ENCODE measurements at regions not wholly inside any gene's neighbourhood (a gene's known extent, or its start where the extent isn't known, plus 50 kb on each side); places are given as distances from the start of the nearest gene placed in this dataset.

DNA sequence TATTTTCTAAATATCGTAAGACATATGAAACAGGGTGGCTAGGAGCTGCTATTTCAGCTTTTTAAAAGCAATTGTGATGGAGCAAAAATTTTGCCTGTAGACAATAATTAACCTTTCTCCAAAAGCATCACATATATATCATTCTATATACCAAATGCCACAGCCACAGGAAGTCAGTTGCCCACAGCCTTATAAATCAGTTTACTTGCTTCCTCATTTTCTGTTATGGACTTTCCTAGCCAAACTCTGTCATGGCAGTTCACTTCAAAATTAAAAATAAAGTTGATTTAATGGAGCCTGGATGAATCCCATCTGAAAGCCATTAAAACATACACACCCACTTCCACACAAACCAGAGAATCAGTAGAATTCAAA is 93.4 kb upstream of the NHSL1 start:
- H3K36me3 ChIP-seq (ENCODE audit: control insufficient read depth in 4 of 4, insufficient read depth in 3 of 4, low read depth in 1 of 4, low read length in 3 of 4), result no peaks in the 10 kb centered on the region
- DNase-seq (ENCODE audit: low spot score), result no peak
- H3K4me1 ChIP-seq (ENCODE audit: control insufficient read depth in 4 of 4, insufficient read depth in 4 of 4, low read length in 3 of 4), result peaks cover 2 to 42% (median 27%) of the 10 kb centered on the region in 4 donors
- no peak overlapping the region for H3K4me3 ChIP-seq (ENCODE audit: low read depth in 1 of 3, low read length in 3 of 3)
- TF ChIP-seq, protein P1, sequence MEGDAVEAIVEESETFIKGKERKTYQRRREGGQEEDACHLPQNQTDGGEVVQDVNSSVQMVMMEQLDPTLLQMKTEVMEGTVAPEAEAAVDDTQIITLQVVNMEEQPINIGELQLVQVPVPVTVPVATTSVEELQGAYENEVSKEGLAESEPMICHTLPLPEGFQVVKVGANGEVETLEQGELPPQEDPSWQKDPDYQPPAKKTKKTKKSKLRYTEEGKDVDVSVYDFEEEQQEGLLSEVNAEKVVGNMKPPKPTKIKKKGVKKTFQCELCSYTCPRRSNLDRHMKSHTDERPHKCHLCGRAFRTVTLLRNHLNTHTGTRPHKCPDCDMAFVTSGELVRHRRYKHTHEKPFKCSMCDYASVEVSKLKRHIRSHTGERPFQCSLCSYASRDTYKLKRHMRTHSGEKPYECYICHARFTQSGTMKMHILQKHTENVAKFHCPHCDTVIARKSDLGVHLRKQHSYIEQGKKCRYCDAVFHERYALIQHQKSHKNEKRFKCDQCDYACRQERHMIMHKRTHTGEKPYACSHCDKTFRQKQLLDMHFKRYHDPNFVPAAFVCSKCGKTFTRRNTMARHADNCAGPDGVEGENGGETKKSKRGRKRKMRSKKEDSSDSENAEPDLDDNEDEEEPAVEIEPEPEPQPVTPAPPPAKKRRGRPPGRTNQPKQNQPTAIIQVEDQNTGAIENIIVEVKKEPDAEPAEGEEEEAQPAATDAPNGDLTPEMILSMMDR (IDR thresholded peaks at IDR 0.05; ENCODE audit: low read depth, low read length, missing input control), result no peak
- no peak for TF ChIP-seq REST (IDR thresholded peaks at IDR 0.05)
- no peaks in the 10 kb centered on the region for H3K9me3 ChIP-seq (ENCODE audit: control insufficient read depth in 4 of 4, low read length in 3 of 4)
- peak overlapping the region; percentile 63 to 79 for H3K27ac ChIP-seq (ENCODE audit: low read depth in 1 of 2, low read length in 2 of 2)
- H3K27me3 ChIP-seq (ENCODE audit: control insufficient read depth in 4 of 4, insufficient read depth in 4 of 4, low read length in 3 of 4), result no peaks in the 10 kb centered on the region
- WGBS, result 80% methylated on average over 1 of the region's 1 CpG
- H3K9ac ChIP-seq (ENCODE audit: low read depth in 1 of 2, low read length in 2 of 2), result no peak overlapping the region

GRCh38 chr6:138593124-138593877 is 94.0 kb upstream of the NHSL1 start:
- no peaks in the 10 kb centered on the region for H3K27me3 ChIP-seq (ENCODE audit: control insufficient read depth in 4 of 4, insufficient read depth in 4 of 4, low read length in 3 of 4)
- H3K9ac ChIP-seq (ENCODE audit: low read depth in 1 of 2, low read length in 2 of 2), result peak overlapping the region; percentile 24 to 63
- peak overlapping the region in 2 of 3 donors; percentile 2 to 6 for H3K4me3 ChIP-seq (ENCODE audit: low read depth in 1 of 3, low read length in 3 of 3)
- TF ChIP-seq NR2F2 (IDR thresholded peaks at IDR 0.05), result peak; percentile 50
- peak; percentile 28 to 79 for TF ChIP-seq GABPA (IDR thresholded peaks at IDR 0.05 in 1 of 2, conservative IDR thresholded peaks at IDR 0.05 in 1 of 2)
- TF ChIP-seq ZBTB33 (IDR thresholded peaks at IDR 0.05), result no peak
- TF ChIP-seq RAD21 (IDR thresholded peaks at IDR 0.05), result peak; percentile 19 to 35
- peak; percentile 28 for TF ChIP-seq REST (IDR thresholded peaks at IDR 0.05)
- peak; percentile 36 for TF ChIP-seq YY1 (IDR thresholded peaks at IDR 0.05)
- TF ChIP-seq HNF4G (IDR thresholded peaks at IDR 0.05), result no peak
- peak; percentile 76 for TF ChIP-seq SP1 (IDR thresholded peaks at IDR 0.05)
- TF ChIP-seq JUND (IDR thresholded peaks at IDR 0.05), result peak; percentile 81 to 91
- peak; percentile 44 to 66 for TF ChIP-seq RXRA (IDR thresholded peaks at IDR 0.05)
- TF ChIP-seq HNF4A (conservative IDR thresholded peaks at IDR 0.05), result peak; percentile 49 to 56
- no peaks in the 10 kb centered on the region for H3K9me3 ChIP-seq (ENCODE audit: control insufficient read depth in 4 of 4, low read length in 3 of 4)
- no peak for DNase-seq (ENCODE audit: low spot score)
- no peaks in the 10 kb centered on the region for H3K36me3 ChIP-seq (ENCODE audit: control insufficient read depth in 4 of 4, insufficient read depth in 3 of 4, low read depth in 1 of 4, low read length in 3 of 4)
- WGBS, result 12% methylated on average over 12 of the region's 12 CpGs
- H3K4me1 ChIP-seq (ENCODE audit: control insufficient read depth in 4 of 4, insufficient read depth in 4 of 4, low read length in 3 of 4), result peaks cover 5 to 44% (median 27%) of the 10 kb centered on the region in 4 donors
- peak overlapping the region; percentile 63 to 79 for H3K27ac ChIP-seq (ENCODE audit: low read depth in 1 of 2, low read length in 2 of 2)
